ENCODE measurements at regions not wholly inside any gene's neighbourhood (a gene's known extent, or its start where the extent isn't known, plus 50 kb on each side); places are given as distances from the start of the nearest gene placed in this dataset.

GRCh38 chr14:48454887-48455286 lies 779.5 kb upstream of the MDGA2 start:
- in situ Hi-C loops (cut with MboI; ENCODE audit: low pct_unique_long_range_greater_than_20kb, low sequenced_read_pairs, unreplicated experiment), result no loop called here
- TF ChIP-seq CTCF (IDR thresholded peaks at IDR 0.05; ENCODE audit: extremely low read depth, insufficient read depth, missing control alignments), result no peak
- DNase-seq (ENCODE audit: low spot score), result no peak

- no peak for TF ChIP-seq CTCF (IDR thresholded peaks at IDR 0.05; ENCODE audit: extremely low read depth, insufficient read depth, missing control alignments)
- no peak for DNase-seq (ENCODE audit: low spot score)
- in situ Hi-C loops (cut with MboI; ENCODE audit: low pct_unique_long_range_greater_than_20kb, low sequenced_read_pairs, unreplicated experiment), result no loop called here
These were observed 777.1 kb upstream of the MDGA2 start for GRCh38 chr14:48452437-48452995.

GRCh38 chr14:48435221-48435620 lies 759.8 kb upstream of the MDGA2 start:
- DNase-seq (ENCODE audit: low spot score), result no peak
- no peak for TF ChIP-seq CTCF (IDR thresholded peaks at IDR 0.05; ENCODE audit: extremely low read depth, insufficient read depth, missing control alignments)
- in situ Hi-C loops (cut with MboI; ENCODE audit: low pct_unique_long_range_greater_than_20kb, low sequenced_read_pairs, unreplicated experiment), result no loop called here

- no peak for DNase-seq (ENCODE audit: low spot score)
- in situ Hi-C loops (cut with MboI; ENCODE audit: low pct_unique_long_range_greater_than_20kb, low sequenced_read_pairs, unreplicated experiment), result no loop called here
- TF ChIP-seq CTCF (IDR thresholded peaks at IDR 0.05; ENCODE audit: extremely low read depth, insufficient read depth, missing control alignments), result no peak
These were observed 755.4 kb upstream of the MDGA2 start for GRCh38 chr14:48430805-48431204.

GRCh38 chr14:48429512-48429911 lies 754.1 kb upstream of the MDGA2 start:
- no peak for TF ChIP-seq CTCF (IDR thresholded peaks at IDR 0.05; ENCODE audit: extremely low read depth, insufficient read depth, missing control alignments)
- in situ Hi-C loops (cut with MboI; ENCODE audit: low pct_unique_long_range_greater_than_20kb, low sequenced_read_pairs, unreplicated experiment), result no loop called here
- DNase-seq (ENCODE audit: low spot score), result no peak

- no peak for DNase-seq (ENCODE audit: low spot score)
- in situ Hi-C loops (cut with MboI; ENCODE audit: low pct_unique_long_range_greater_than_20kb, low sequenced_read_pairs, unreplicated experiment), result no loop called here
These were observed 742.5 kb upstream of the MDGA2 start for GRCh38 chr14:48417715-48418500.

More at GRCh38 chr14:48417715-48418500, 742.5 kb upstream of the MDGA2 start:
- no peak for TF ChIP-seq CTCF (IDR thresholded peaks at IDR 0.05; ENCODE audit: extremely low read depth, insufficient read depth, missing control alignments)
